NCI-H146 treated with DMSO at 0.1 percent for 48 hours (cell line): ENCODE measurements at regions not wholly inside any gene's neighbourhood (a gene's known extent, or its start where the extent isn't known, plus 50 kb on each side); places are given as distances from the start of the nearest gene placed in this dataset.

Experiments
- DNase-seq: peaks from one replicate; lab custom pipeline; 2025; ENCODE audit not compliant: unreplicated experiment; lab: John Stamatoyannopoulos, UW

DNA sequence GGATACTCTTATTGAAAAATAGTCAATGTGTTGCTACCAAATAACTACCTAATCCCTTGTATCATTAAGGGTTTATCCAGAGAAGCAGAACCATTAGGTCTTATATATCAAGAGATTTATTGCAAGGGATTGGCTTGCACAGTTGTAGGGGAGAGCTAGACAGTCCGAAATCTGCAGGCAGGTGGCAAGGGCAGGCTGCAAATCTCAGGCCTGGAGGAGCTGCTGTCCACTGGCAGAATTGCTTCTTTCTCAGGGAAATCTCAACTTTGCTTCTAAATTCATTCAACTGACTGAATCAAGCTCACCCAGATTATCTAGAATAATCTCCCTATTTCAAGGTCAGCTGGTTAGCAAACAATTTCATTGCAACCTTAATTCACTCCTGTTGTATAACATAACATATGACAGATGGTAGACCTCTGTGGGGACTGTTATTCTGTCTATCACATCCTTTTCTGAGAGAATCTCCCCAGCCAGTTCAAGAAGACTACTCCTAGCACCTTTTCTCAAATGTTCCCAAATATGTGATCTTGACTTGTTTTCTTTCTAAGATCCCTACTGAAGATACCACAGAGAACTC, 194.2 kb downstream of the NHLRC3 start:
- DNase-seq = no peak

GRCh38 chr13:39232999-39233398, 194.7 kb downstream of the NHLRC3 start:
- DNase-seq = no peak

- no peak for DNase-seq
Observed at GRCh38 chr13:39233519-39233918, 195.3 kb downstream of the NHLRC3 start.

- DNase-seq = peak; percentile 94
Observed at GRCh38 chr13:39244561-39245230, 206.4 kb downstream of the NHLRC3 start.

GRCh38 chr13:39245688-39246087, 207.4 kb downstream of the NHLRC3 start:
- DNase-seq = peak; percentile 67

GRCh38 chr13:39249982-39250381, 211.7 kb downstream of the NHLRC3 start:
- no peak for DNase-seq

GRCh38 chr13:39250440-39250839, 212.2 kb downstream of the NHLRC3 start:
- DNase-seq = no peak

GRCh38 chr13:39251340-39251739, 213.1 kb downstream of the NHLRC3 start:
- no peak for DNase-seq

DNA sequence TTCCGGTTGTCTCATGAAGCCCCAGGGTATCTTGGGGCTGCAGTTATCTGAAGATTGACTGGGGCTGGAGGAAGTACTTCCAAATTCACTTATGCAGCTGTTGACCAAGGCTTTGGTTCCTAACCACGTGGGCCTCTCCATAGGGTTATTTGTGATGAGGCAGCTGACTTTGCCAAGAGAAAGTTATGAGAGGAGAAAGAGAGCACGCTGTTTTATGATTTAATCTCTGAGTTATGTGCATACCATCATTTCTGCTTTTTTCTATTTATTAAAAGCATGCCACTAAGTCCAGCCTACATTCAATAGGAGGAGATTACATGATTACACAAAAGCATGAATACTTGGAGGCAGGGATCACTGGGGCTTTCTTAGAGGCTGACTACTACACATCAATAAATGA, 215.5 kb downstream of the NHLRC3 start:
- no peak for DNase-seq

DNA sequence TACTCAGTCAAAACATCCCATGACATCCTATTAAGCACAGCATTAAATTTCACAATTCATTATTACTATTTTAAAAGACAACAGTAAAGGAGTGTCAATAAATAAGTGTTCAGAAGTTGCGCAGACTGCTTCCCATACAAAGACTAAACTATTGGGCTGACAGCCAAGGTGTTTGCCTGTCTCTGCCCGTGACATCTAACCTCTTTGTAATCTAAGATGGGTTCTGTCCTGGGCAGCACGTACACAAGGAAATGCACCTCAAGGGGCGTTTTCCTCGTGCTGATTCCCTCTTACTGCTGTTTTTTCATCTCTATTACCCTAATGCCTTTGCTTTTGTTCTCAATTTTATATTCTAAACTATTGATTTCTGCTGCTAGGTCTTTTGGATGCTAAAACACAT, 216.3 kb downstream of the NHLRC3 start:
- peak; percentile 22 for DNase-seq

DNA sequence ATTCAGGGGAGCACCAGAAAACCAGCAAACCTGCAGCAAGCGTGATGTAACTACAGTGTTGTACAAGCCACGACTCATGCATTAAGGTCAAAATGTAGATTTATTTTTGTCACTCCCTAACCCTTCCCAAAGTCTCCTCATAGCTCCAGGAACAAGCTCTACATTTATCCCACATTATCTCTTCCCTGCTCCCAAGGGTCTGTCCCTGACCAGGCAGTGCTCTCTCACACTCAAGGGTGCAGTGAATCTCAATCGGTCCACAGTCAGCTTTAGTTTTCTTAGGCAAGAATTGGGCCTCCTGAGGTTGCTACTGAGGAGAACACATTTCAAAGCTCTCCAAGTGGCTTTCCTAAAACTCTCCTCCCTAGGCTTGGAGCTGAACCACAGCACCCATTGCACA, 219.4 kb downstream of the NHLRC3 start:
- DNase-seq = no peak

DNA sequence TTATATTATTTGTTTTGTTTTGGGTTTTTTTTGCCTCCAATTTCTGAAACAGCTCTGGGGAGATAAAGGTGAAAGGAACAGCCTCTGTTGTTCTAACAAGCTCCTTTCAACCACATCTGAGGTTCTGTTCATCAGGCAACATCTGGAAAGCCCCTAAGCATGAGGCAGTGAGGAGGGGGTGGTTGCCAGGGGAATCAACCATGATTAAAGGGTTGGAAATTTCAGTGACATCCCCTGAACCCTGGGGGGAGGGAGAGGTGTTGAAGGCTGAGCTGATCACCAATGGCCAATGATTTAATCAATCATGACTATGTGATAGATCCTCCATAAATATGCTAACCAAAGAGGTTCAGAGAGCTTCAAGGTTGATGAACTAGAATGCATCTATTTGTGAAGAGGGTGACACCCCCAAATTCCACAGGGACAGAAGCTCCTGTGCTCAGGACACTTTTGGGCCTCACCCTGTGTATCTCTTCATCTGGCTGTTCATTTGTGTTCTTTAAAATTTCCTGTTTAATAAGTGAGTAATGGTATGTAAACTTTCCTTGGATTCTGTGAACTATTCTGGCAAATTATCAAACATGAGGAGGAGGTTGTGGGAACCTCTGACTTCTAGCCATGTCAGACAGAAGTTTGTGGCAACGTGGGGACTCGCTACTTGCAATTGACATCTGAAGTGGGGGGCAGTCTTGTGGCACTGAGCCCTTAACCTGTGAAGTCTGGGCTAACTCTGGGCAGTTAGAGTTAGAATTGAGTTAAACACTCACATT, 221.3 kb downstream of the NHLRC3 start:
- no peak for DNase-seq

GRCh38 chr13:39263033-39263432, 224.8 kb downstream of the NHLRC3 start:
- peak; percentile 88 for DNase-seq

DNA sequence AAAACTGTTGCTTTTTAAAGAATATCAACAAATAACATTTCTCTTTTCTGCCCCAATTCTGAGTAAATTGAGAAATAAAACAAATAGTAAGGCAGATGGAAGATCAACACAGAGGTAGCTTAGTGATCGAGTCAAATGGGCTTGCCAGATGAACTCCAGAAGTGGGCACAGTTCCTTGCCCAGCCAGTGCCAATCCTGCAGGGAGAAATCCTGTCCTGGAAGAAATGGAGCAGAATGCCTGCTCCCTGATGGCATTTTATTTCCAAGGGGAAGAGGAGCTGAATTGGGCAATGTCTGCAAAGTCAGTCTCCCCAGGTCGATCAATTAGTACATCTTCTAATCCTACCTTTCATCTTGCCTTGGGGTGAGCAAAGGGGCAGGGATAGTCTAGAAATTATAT, 225.3 kb downstream of the NHLRC3 start:
- DNase-seq = no peak

DNA sequence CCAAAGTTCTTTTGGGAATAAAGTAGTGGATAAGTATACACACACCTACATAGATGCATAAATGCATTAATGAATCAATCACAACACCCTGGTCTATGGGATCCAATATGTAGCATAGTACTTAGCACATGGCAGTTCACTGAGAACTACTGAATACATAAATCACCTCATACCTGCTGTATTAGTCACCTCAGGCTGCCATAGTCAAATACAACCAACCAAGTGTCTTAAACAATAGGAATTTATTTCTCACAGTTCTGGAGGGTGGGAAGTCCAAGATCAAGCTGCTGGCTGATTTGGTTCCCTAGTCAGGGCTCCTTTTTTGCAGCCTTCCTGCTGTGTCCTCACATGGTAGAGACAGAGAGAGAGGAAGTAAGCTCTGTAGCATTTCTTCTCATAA, 228.2 kb downstream of the NHLRC3 start:
- DNase-seq = no peak

- DNase-seq = no peak
Observed at GRCh38 chr13:39268398-39268797, 230.1 kb downstream of the NHLRC3 start.

GRCh38 chr13:39269004-39269403, 230.7 kb downstream of the NHLRC3 start:
- DNase-seq = no peak

DNA sequence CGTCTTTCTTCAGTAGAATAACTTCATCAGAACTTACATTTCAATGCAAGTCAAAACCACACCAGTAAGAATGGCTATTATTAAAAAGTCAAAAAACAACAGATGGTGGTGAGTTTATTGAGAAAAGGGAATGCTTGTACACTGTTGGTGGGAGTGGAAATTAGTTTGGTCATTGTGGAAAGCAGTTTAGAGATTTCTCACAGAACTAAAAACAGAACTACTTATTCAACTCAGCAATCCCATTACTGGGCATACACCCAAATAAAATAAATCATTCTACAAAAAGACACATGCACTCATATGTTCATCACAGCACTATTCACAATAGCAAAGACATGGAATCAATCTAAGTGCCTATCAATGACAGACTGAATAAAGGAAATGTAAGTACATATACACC, 231.2 kb downstream of the NHLRC3 start:
- no peak for DNase-seq

DNA sequence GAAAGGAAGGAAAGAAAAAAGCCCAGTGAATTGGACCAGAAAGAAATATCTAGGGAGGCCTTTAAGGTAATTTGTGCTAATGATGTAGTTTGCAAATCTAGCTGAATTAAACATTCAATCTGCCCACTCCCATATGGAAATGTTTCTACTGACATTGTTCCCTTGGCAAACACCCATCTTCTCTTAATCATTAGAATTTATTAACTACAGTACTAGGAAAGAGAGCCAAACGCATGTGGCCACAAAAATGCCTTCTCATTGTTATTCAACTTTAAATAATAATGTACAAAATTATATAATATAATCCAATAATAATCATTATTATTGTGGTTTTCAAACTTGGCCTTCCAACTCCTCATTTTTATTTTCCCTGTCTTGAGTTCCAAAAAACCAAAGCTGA, 234.7 kb downstream of the NHLRC3 start:
- no peak for DNase-seq

DNA sequence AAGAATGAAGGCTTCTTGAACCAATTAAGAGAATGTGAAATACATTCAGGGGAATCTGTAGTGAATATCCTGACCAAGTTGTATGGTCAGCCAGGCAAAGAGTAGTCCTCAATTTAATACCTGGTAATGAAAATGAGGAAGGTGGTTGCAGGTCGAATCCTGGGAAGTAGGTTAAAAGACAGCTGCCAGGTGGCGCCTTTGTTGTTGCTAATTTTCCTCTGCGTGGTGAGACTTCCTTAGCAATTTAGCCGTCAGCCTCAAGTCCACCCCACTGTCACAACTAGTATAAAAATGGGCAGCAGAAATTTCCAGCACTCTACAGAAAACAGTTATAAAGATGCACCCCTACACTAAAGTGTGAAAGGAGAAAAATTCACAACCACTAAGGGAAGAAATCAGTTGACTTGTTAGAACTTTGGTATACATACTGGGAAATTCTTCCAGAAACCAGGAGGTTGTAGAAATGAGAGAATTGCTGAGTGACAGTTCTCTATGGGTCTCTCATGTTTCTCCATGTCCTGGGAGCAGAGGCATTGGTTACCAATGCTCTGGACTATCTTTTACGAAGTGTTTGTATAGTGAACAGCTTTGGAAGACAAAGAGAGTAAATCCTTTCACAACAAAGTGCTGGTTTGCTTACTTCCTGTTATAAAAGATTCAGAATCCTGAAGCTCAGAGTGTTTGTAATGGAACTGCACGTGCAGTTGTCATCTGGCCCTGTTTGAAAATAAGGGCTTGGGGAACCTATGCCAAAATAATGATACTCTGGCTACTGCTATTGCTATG, 235.9 kb downstream of the NHLRC3 start:
- peak; percentile 51 for DNase-seq

- no peak for DNase-seq
Observed at GRCh38 chr13:39274739-39275325, 236.6 kb downstream of the NHLRC3 start.
